Activated naive CD8-positive, alpha-beta T cell treated with anti-CD3 and anti-CD28 coated beads for 36 hours (primary cell): ENCODE measurements at regions not wholly inside any gene's neighbourhood (a gene's known extent, or its start where the extent isn't known, plus 50 kb on each side); places are given as distances from the start of the nearest gene placed in this dataset.

Experiments used
- DNase-seq: peaks from one replicate; pipeline ENCODE4 v3.0.0; 2021
- H3K27ac Mint-ChIP-seq: one replicate; pipeline ENCODE4 v1.8.0; 2022; ENCODE audit warnings: mild to moderate bottlenecking, moderate library complexity, mixed read lengths
- H3K27me3 Mint-ChIP-seq: one replicate; pipeline ENCODE4 v1.8.0; 2022; ENCODE audit warnings: mild to moderate bottlenecking, mixed read lengths
- H3K36me3 Mint-ChIP-seq: one replicate; pipeline ENCODE4 v1.8.0; 2021; ENCODE audit warnings: mild to moderate bottlenecking, mixed read lengths
- H3K4me1 Mint-ChIP-seq: one replicate; pipeline ENCODE4 v1.8.0; 2021; ENCODE audit warnings: mixed read lengths
- H3K4me3 Mint-ChIP-seq: one replicate; pipeline ENCODE4 v1.8.0; 2022; ENCODE audit warnings: mild to moderate bottlenecking, moderate library complexity, mixed read lengths
- H3K9me3 Mint-ChIP-seq: one replicate; pipeline ENCODE4 v1.8.0; 2022; ENCODE audit warnings: mixed read lengths

DNA sequence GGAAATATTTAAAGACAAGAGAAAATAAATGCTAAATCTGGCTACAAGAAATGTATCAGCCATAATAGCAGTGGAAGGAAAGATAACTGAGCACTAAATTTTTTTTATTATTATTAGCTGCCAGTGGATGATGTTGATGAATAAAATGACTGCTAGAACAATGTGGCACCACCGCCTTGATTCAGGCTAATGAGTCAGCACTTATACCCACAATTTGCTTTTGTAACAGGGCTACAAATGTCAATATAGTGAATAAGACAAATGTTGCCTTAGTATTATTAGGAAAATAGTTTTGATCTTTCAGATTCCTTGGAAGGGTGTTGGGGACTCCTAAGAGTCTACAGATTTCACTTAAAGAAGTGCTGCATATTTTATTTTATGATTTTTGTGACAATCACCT lies 555.2 kb upstream of the GRAMD2B start:
- no peak for DNase-seq
- peaks cover 4% of the 10 kb centered on the region for H3K9me3 Mint-ChIP-seq
- no peaks in the 10 kb centered on the region for H3K27me3 Mint-ChIP-seq
- no peak overlapping the region for H3K27ac Mint-ChIP-seq
- no peak overlapping the region for H3K4me3 Mint-ChIP-seq
- no peaks in the 10 kb centered on the region for H3K4me1 Mint-ChIP-seq
- no peaks in the 10 kb centered on the region for H3K36me3 Mint-ChIP-seq

DNA sequence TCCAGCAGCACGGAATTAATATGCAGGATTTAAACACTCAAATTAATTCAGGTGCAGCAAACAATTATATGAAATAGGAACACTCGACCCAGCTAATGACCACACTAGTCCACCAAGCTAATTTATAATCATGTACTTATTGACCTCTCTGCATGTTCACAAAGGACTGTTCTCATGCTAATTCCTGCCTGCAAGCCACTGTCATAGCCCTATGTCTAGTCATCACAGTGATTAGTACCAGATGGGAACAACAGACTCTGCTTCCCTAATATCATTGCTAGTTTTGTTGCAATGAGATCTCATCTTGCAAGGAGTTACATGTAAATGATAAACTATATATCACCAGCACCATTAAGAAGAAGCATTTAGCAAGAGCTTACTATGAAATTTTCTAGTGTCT lies 553.0 kb upstream of the GRAMD2B start:
- H3K4me3 Mint-ChIP-seq: no peak overlapping the region
- H3K4me1 Mint-ChIP-seq: no peaks in the 10 kb centered on the region
- no peak for DNase-seq
- peaks cover 4% of the 10 kb centered on the region for H3K9me3 Mint-ChIP-seq
- no peaks in the 10 kb centered on the region for H3K36me3 Mint-ChIP-seq
- no peaks in the 10 kb centered on the region for H3K27me3 Mint-ChIP-seq
- H3K27ac Mint-ChIP-seq: no peak overlapping the region

DNA sequence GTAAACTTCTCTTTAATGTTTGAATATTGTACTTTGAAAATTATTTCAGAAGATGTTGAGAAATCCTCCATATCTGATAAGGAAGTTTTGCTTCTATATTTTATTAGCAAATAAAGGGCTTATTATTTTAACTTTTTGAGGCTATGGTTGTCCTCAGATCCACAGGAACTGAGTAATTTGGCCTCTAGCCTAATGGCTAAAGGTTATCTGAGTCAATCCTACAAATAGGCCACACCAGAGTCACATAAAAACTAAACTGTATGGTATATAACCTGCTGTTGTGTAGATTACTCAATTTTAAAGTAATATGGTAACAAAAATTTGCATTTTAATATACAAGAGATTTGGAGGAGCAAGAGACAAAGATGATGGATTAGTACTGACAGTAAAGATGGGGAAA lies 549.2 kb upstream of the GRAMD2B start:
- H3K9me3 Mint-ChIP-seq: peaks cover 3% of the 10 kb centered on the region
- no peak overlapping the region for H3K4me3 Mint-ChIP-seq
- DNase-seq: no peak
- no peaks in the 10 kb centered on the region for H3K4me1 Mint-ChIP-seq
- H3K27ac Mint-ChIP-seq: no peak overlapping the region
- no peaks in the 10 kb centered on the region for H3K27me3 Mint-ChIP-seq
- H3K36me3 Mint-ChIP-seq: no peaks in the 10 kb centered on the region

DNA sequence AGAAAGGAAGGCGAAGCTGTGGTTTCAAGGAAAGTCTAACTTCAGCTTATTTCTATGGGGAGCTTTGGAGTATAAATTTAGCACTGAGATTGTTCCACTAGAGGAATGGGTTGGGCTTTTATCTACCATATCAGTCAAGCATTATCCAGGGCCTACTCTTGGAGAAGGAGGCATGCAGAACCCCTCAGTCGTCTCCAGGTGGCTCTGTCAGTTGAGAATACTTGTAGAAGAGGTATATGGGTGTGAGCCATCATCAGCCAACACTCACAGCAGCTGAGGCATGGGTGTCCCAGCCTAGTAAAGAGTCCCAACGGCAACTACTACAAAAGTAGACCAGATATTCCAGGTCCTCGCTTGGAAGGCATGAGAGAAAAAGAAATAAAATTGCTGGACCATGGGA lies 548.5 kb upstream of the GRAMD2B start:
- no peaks in the 10 kb centered on the region for H3K36me3 Mint-ChIP-seq

DNA sequence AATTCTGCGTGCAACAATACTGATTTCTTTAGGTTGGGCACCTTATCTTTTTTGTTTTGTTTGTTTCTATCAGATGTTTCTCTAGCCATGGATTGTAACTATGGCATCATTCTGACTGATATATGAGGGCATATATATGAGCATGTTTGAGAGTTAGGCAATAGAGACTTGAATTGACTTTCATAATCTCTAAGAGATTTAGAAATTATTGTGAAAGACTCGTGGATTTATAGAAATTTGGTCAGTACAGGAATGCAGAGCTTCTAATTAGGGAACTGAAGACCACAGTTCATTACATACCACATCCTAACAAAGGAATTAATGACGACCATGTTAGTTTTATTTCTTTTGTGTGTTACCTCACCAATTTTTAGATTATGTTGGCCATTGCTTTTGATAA lies 546.0 kb upstream of the GRAMD2B start:
- H3K27me3 Mint-ChIP-seq: no peaks in the 10 kb centered on the region
- H3K36me3 Mint-ChIP-seq: no peaks in the 10 kb centered on the region
- no peak overlapping the region for H3K4me3 Mint-ChIP-seq
- no peaks in the 10 kb centered on the region for H3K4me1 Mint-ChIP-seq
- DNase-seq: no peak
- H3K27ac Mint-ChIP-seq: no peak overlapping the region
- peaks cover 1% of the 10 kb centered on the region for H3K9me3 Mint-ChIP-seq

More for the DNA sequence above, 548.5 kb upstream of the GRAMD2B start:
- H3K27ac Mint-ChIP-seq: no peak overlapping the region
- peaks cover 3% of the 10 kb centered on the region for H3K9me3 Mint-ChIP-seq
- no peak overlapping the region for H3K4me3 Mint-ChIP-seq
- H3K27me3 Mint-ChIP-seq: no peaks in the 10 kb centered on the region
- DNase-seq: no peak
- no peaks in the 10 kb centered on the region for H3K4me1 Mint-ChIP-seq

- no peak overlapping the region for H3K4me3 Mint-ChIP-seq
- no peak overlapping the region for H3K27ac Mint-ChIP-seq
- H3K4me1 Mint-ChIP-seq: no peaks in the 10 kb centered on the region
- DNase-seq: no peak
- H3K27me3 Mint-ChIP-seq: no peaks in the 10 kb centered on the region
- no peaks in the 10 kb centered on the region for H3K36me3 Mint-ChIP-seq
- H3K9me3 Mint-ChIP-seq: peaks cover 2% of the 10 kb centered on the region
Observed at GRCh38 chr5:125882061-125882460, 541.1 kb upstream of the GRAMD2B start.

DNA sequence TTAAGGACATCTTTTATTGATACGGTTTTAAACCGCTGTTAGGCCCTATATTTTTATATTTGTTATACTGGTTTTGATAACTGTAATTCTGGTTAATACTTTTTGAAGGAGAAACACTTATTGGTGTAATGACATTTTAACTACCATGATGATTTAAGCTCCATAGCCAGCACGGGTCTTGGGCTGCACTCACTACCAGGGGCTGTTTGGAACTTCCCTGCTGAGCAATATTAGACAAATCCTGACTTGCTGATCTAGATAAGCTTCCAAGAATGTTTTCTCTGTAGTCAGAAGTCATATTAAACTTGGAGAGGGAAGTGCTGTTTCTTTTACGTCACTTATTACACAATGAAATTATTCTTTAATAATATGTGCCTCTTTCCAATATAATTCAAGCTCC lies 540.0 kb upstream of the GRAMD2B start:
- no peak for DNase-seq
- no peak overlapping the region for H3K27ac Mint-ChIP-seq
- no peaks in the 10 kb centered on the region for H3K27me3 Mint-ChIP-seq
- no peaks in the 10 kb centered on the region for H3K4me1 Mint-ChIP-seq
- no peak overlapping the region for H3K4me3 Mint-ChIP-seq
- peaks cover 2% of the 10 kb centered on the region for H3K9me3 Mint-ChIP-seq
- no peaks in the 10 kb centered on the region for H3K36me3 Mint-ChIP-seq

DNA sequence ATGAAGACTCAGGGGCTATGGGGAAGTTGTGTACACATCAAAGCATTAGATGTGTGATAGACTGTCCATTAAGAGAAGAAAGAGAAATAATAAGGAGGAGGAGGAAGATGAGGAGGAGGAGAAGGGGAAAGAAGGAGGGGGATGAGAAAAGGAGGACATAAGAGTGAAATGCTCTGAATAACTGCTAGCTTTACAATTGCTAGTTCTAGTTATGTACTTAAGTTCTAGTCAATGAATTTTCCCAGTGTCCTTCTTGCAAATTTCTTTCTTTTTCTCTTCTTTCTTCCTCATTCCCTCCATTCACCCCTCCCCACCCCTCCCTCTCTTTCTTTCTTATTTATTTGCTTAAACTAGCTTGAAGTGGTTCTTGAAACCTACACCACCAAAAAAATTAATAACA lies 534.9 kb upstream of the GRAMD2B start:
- Mint-ChIP-seq H3K27me3 (no peaks in the 10 kb centered on the region), H3K9me3 (peaks cover 1% of the 10 kb centered on the region), H3K27ac (no peak overlapping the region), H3K4me3 (no peak overlapping the region), H3K4me1 (no peaks in the 10 kb centered on the region), H3K36me3 (no peaks in the 10 kb centered on the region)
- DNase-seq: no peak

- Mint-ChIP-seq H3K4me1 (no peaks in the 10 kb centered on the region), H3K27me3 (no peaks in the 10 kb centered on the region), H3K36me3 (no peaks in the 10 kb centered on the region), H3K4me3 (no peak overlapping the region), H3K27ac (no peak overlapping the region), H3K9me3 (no peaks in the 10 kb centered on the region)
- DNase-seq: no peak
Observed at GRCh38 chr5:125890511-125890931, 532.7 kb upstream of the GRAMD2B start.

DNA sequence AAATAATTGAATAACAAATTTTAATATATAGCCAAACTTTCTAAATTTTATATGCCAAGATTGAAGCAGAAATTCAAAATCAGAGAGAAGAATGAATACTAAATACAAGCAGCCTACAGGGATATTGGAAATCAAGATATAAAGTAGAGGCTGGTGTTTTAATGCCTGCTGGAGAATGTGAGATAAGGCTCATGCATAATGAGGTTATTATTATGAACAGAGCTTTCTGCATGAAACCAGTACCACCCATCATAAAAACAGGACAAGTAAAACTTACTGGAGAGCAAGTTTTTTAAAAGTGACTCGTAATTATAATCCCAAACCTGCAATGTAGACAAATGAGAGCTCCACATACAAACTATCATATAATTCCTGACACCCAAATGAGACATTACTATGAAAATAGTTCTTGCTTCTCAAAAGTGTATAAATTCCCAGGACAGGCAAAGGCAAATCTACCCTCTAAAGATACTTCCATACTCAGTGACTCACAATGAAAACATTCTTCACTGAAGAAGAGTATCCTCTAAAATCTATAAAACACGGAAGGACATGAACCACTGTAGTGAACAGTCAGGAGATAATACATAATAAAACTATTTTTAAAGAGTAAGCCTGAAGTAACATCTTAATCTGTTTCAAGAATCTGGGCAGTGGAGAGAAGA lies 532.0 kb upstream of the GRAMD2B start:
- Mint-ChIP-seq H3K27me3 (no peaks in the 10 kb centered on the region), H3K36me3 (no peaks in the 10 kb centered on the region), H3K4me3 (no peak overlapping the region), H3K27ac (no peak overlapping the region), H3K9me3 (no peaks in the 10 kb centered on the region), H3K4me1 (no peaks in the 10 kb centered on the region)
- DNase-seq: no peak

- Mint-ChIP-seq H3K27ac (no peak overlapping the region), H3K36me3 (no peaks in the 10 kb centered on the region), H3K27me3 (no peaks in the 10 kb centered on the region), H3K4me1 (no peaks in the 10 kb centered on the region), H3K9me3 (no peaks in the 10 kb centered on the region), H3K4me3 (no peak overlapping the region)
- no peak for DNase-seq
Observed at GRCh38 chr5:125894383-125894782, 528.8 kb upstream of the GRAMD2B start.

DNA sequence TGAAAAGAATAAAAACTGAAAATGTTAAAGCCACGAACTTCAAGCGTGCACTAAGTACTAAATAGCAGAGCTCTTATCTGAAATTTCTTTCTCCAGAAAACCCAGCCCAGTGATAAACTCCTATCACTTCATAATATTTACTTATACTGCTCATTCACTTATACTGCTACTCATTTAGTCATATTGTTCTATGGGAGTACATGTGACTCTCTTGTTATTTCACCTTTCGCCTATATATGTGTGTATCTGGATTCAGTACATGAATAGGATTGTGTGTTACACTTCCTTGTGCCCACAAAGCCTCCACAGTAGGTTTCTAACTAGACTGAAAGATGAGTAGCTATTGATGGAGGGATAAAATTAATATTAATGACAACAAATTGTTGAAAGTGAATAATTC lies 526.8 kb upstream of the GRAMD2B start:
- Mint-ChIP-seq H3K4me1 (no peaks in the 10 kb centered on the region), H3K27ac (no peak overlapping the region), H3K27me3 (no peaks in the 10 kb centered on the region), H3K9me3 (no peaks in the 10 kb centered on the region), H3K4me3 (no peak overlapping the region), H3K36me3 (no peaks in the 10 kb centered on the region)
- no peak for DNase-seq

- Mint-ChIP-seq H3K36me3 (no peaks in the 10 kb centered on the region), H3K27me3 (no peaks in the 10 kb centered on the region), H3K27ac (no peak overlapping the region), H3K4me1 (no peaks in the 10 kb centered on the region), H3K9me3 (no peaks in the 10 kb centered on the region), H3K4me3 (no peak overlapping the region)
- no peak for DNase-seq
Observed at GRCh38 chr5:125897089-125897488, 526.1 kb upstream of the GRAMD2B start.

- DNase-seq: no peak
- Mint-ChIP-seq H3K4me3 (no peak overlapping the region), H3K4me1 (no peaks in the 10 kb centered on the region), H3K9me3 (no peaks in the 10 kb centered on the region), H3K27ac (no peak overlapping the region), H3K36me3 (no peaks in the 10 kb centered on the region), H3K27me3 (no peaks in the 10 kb centered on the region)
Observed at GRCh38 chr5:125898851-125899405, 524.3 kb upstream of the GRAMD2B start.

DNA sequence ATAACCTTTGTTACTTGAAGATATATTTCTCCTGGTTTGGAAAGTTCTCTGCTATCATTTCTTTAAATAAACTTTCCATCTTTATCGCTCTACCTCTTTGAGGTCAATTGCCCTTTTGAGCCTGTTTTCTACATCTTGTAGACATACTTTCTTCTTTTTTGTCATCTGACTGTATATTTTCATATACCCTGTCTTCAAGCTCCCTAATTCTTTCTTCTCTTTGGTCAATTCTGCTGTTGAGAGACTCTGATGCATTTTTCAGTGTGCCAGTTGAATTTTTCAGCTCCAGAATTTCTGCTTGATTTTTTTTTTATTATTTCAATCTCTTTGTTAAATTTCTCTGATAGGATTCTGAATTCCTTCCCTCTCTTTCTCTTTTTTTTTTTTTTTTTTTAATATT lies 511.2 kb upstream of the GRAMD2B start:
- Mint-ChIP-seq H3K4me1 (no peaks in the 10 kb centered on the region), H3K4me3 (no peak overlapping the region), H3K27ac (no peak overlapping the region), H3K9me3 (peaks cover 9% of the 10 kb centered on the region), H3K27me3 (no peaks in the 10 kb centered on the region), H3K36me3 (no peaks in the 10 kb centered on the region)
- DNase-seq: no peak

GRCh38 chr5:125913200-125913599 lies 510.0 kb upstream of the GRAMD2B start:
- Mint-ChIP-seq H3K27me3 (no peaks in the 10 kb centered on the region), H3K4me1 (no peaks in the 10 kb centered on the region), H3K36me3 (no peaks in the 10 kb centered on the region), H3K4me3 (no peak overlapping the region), H3K27ac (no peak overlapping the region), H3K9me3 (peaks cover 11% of the 10 kb centered on the region)
- no peak for DNase-seq
